Inflammatory macrophage treated with lipopolysaccharide for 1 hour (primary cell): ENCODE measurements at regions not wholly inside any gene's neighbourhood (a gene's known extent, or its start where the extent isn't known, plus 50 kb on each side); places are given as distances from the start of the nearest gene placed in this dataset.
"Not testable (repeated sequence)": the region's sequence is repeated elsewhere in the genome, so short reads cannot be mapped to it uniquely, and the experiment has no call there.

Experiments
- DNase-seq, 2 donors: peaks; one replicate each; pipeline ENCODE4 v3.0.0-alpha.2; 2020 to 2022

GRCh38 chr6:93183531-93183972, 235.8 kb downstream of the EPHA7 start:
- no peak for DNase-seq

DNA sequence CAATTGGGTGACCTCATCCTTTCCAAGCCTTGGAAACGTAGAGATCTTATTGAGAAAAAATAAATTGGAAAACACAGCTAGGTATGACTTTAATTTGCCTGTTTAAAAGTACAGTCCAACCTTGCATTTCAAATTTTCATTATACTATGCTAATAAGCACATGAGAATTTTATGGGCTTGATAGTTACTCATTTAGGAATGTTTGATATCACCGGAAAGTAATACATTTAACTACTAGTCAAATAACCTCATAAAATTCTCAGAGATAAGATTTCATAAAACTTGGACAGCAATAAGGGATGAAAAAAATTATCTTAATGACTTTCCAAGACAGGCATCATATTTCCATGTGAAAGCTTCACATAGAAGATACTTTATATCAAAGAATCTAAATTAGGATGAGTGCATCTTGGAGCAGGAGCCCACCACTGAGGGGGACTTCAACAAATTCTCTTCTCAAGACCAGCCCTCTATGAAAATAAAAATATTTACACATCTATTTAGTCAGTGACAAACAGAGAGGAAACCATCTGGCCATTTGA, 236.3 kb downstream of the EPHA7 start:
- no peak for DNase-seq

- DNase-seq, result no peak
Measured at GRCh38 chr6:93177918-93178317, 241.4 kb downstream of the EPHA7 start.

- DNase-seq, result no peak
Measured at GRCh38 chr6:93177438-93177837, 241.9 kb downstream of the EPHA7 start.

GRCh38 chr6:93176070-93176469, 243.3 kb downstream of the EPHA7 start:
- no peak for DNase-seq

DNA sequence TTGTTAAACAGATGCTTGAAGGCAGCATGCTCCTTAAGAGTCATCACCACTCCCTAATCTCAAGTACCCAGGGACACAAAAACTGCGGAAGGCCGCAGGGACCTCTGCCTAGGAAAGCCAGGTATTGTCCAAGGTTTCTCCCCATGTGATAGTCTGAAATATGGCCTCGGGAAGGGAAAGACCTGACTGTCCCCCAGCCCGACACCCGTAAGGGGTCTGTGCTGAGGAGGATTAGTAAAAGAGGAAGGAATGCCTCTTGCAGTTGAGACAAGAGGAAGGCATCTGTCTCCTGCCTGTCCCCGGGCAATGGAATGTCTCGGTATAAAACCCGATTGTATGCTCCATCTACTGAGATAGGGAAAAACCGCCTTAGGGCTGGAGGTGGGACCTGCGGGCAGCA, 245.8 kb downstream of the EPHA7 start:
- DNase-seq, result not testable (repeated sequence)

GRCh38 chr6:93165850-93166430, 253.4 kb downstream of the EPHA7 start:
- DNase-seq, result no peak

DNA sequence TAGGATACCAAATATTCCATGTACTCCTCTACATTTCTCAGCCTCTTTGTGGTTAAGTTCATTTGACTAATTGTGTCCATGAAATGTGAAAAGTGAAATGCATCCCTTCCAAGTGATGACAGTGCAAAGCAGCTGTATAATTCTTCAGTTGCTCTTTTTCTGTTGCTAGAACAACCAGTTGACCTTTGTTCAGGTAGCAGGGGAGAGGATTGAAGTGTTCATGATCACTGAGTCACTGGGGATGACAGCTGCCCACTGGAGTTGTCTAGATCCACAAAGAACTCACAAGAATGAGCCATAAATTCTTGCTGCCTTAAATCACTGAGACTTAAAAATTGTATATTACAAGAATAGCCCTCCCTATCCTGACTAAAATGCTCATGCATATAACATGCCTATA, 254.6 kb downstream of the EPHA7 start:
- no peak for DNase-seq

- DNase-seq, result no peak
Measured at GRCh38 chr6:93163146-93163545, 256.2 kb downstream of the EPHA7 start.

- DNase-seq, result no peak
Measured at GRCh38 chr6:93139408-93140081, 279.8 kb downstream of the EPHA7 start.

DNA sequence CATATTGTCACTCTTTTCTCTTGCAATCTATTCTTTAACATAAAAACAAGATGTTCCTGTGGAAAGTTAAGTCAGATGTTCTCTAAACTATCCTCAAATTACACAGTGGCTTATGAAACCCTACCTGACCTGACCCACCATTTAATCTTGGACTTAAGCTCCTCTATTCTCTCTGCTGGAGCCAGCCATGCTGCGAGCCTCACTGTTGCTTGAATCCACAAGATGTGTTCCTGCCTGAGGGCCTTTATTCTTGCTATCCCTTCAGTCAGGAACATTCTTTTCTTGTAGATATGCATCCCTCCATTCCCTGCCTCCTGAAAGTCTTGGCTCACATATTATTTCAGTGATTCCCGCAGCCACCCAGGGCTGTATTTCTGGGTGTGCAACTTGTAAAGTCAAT, 283.2 kb downstream of the EPHA7 start:
- no peak for DNase-seq

GRCh38 chr6:93124006-93124632, 295.2 kb downstream of the EPHA7 start:
- DNase-seq, result no peak

DNA sequence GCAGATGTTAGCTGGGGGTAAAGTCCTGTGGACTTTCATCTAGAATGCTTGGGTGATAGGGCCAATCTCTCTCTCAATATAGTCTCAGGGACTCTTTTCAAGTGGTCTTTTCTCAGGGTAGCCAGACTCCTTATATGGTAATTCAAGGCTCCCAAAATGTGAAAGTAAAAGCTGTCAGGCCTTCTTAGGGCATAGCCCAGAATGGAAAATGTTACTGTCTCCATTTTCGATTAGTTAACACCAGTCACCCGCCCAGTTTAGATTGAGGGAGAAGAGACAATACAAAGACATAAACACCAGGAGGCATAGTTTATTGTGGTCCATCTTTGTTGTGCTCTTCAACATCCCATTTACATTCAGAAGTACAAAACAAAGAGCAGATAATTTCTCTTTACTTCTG, 295.8 kb downstream of the EPHA7 start:
- DNase-seq, result no peak

DNA sequence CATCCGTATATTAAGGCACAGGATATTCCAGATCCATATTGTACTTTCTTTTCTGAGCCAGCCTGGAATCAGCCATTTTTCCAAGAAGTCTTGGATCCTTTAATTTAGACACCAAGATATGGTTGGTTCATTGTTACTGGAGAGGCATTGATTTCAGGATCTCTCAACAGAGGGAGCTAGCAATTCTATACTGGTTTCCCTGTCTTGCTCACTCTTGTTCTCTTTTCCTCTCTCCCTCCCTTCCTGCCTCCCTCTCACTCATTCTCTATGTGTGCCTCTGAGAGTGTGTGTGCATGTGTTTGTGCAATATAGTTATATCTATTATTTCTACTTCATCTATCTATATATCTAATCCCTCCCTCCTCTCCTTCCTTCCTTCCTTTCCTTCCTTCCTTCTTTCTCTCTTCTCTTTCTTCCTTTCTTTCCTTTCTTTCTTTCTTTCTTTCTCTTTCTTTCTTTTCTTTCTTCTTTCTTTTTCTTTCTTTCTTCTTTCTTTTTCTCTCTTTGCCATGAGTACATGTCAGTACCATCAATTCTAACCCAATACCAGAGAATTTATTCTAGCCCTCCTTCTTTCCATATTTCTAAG, 299.1 kb downstream of the EPHA7 start:
- no peak for DNase-seq

DNA sequence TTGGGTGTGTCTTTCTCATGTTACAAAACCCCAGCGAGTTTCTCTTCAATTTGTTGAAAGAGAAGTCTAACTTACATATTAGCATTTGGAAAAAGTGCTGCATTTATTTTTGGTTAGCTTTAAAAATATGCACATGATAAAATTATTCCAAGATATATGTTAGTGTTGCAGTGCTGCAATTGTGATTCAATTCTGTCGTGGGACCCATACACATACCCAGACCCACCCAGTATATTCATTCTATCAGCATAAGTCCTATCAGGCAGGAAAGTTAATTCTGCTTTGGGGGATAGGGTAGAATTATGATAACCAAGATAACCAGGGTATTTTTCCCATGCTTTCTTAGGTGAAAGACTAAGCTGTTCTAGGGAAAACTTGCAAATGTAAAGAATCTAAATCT, 313.5 kb downstream of the EPHA7 start:
- no peak for DNase-seq

DNA sequence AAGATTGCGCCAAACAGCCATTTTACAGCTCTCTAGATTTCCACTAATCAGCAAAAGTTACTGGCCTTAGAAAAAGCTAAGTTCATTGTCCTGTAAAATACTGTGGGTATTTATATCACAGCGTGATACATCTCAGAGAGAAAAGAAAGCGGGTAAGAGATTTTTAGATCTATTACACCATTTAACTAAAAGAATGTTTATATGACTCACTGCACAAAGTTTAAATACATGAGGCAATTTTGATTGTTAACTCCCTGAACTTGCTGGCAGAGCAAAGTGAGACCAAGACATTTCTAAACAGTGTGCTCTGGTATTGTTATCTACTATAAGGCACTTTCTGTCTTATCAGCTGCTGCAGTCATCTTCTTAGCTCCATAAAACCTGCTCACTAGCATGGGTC, 314.3 kb downstream of the EPHA7 start:
- DNase-seq, result no peak

GRCh38 chr6:93104195-93104817, 315.1 kb downstream of the EPHA7 start:
- DNase-seq, result no peak

DNA sequence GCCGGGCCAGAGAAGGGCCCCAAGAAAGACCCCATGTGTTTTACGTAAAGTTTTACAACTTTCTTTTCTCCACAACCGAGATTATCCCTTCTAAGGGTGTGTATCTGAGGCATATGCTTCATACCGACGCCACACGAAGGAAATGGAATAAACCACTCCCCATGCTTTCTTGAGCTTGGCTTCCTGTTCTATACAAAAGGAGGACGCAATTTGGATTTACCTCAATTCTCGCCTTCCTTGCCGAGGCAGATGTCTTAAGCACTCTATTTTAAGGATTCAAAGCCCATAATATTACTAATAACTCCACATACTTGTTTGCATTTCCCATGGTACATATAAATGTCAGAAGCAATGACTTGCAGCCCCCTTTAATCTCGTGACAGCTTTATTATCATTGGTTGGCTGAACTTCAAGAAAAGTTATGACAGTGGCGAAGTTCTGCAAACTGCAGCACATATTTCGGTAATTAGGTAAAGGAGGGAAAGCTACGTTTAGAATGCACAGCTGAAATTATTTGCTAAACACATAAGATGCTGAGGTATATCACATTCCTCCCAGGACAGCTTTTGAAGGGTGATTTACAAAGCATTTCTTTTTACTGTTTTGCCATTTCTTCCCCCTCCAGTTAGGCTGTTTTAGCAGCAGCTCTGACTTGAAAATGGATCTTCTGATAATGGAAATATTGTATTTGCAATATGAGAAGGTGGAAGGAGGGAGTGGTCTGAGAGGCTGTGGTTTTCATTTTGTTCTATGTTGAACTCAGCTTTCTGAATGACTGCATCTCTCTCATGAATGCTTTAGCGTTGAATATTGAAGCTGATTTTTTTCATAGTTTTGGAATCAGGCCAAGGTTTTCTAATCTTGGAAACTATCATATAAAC, 330.5 kb downstream of the EPHA7 start:
- DNase-seq, result no peak

DNA sequence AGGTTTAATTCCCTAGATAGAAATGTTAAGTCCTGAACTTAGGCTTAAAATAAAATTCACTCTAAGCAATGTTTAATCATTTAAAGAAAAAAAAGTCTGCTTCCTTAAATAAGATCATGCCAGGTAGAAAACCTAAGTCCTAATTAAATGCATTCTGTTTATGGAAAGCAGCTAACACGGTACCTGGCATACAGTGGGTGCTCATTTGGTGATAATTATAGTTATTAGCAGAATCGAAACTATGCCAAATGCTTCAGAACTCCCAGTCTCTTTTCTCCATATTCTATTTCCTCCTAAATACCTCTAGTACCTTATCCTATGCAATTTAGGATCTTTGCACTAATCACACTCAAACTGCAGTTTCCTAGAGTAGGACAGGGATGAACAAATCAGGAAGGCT, 331.8 kb downstream of the EPHA7 start:
- no peak for DNase-seq

DNA sequence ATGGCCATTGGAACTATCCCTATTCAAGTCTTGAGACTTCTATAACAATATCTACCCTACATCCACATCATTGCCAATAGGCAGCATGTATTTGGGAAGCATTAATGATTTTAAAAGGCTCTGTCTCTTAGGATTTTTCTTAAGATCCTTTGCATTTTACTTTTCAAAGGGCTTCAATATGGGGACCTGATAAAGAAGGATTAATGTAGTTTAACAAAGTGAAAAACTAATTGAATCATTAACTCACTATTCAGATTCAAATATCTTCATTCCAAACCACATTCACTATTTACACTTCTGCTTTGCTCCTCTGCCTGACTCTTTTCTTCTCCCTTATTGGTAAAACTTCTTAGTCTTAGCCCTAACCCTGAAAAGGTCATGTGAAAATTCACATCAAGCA, 333.0 kb downstream of the EPHA7 start:
- no peak for DNase-seq

- no peak for DNase-seq
Measured at GRCh38 chr6:93083337-93084230, 335.8 kb downstream of the EPHA7 start.
